ENCODE measurements at regions not wholly inside any gene's neighbourhood (a gene's known extent, or its start where the extent isn't known, plus 50 kb on each side); places are given as distances from the start of the nearest gene placed in this dataset.

DNA sequence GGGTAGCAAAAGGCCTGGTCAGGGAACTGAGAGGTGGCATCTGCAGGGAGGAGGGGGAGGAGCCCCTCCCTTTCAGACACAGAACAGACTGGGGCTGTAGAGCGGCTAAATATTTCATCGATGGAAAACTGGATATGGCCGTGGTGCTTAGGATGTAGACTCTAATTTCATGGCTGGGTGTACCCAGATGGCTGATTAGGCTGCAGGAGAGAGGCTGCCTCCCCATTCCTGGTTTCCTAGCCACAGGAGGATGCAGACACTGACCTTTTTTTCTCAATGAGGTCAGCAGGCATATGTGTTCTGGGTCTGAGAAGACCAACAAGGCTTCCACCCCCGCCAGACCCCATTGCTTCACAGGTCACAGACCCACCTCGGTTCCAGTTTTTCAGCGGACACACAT is 58.1 kb upstream of the CALM2 start:
- DNase-seq = no peak

DNA sequence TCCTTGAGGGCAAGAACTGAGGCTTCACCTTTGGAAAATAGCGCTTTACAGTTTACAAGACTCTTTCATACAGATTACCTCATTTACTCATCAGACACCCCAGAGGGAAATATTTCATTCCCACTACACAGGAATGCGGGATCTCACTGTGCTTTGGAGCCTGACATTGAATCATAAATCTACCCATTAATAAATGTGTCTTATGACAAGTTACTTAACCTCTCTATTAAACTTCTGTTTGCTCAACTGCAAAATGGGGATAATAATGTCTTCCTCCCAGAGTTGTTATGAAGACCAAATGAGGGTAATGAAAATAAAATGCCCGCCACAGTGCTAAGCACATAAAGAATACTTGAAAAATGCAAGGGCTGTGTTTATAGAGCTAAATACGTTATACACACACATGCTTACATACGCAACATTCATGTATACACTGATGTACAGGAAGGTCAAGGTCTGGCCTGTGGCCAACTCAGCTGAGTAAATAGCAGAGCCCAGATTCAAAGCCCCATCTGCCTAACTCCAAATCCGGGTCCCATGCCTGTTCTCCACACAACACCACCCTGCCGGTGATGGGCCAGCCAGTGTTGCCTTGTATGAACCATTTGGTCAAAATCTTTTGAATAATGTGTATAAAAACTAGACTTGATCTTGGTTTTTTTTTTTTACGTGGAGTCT is 56.6 kb upstream of the CALM2 start:
- DNase-seq = no peak

- DNase-seq = no peak
Measured at GRCh38 chr2:47230418-47230817, 54.1 kb upstream of the CALM2 start.

- no peak for DNase-seq
Measured at GRCh38 chr2:47227532-47228279, 51.4 kb upstream of the CALM2 start.

GRCh38 chr2:47226923-47227220 is 50.6 kb upstream of the CALM2 start:
- no peak for DNase-seq

DNA sequence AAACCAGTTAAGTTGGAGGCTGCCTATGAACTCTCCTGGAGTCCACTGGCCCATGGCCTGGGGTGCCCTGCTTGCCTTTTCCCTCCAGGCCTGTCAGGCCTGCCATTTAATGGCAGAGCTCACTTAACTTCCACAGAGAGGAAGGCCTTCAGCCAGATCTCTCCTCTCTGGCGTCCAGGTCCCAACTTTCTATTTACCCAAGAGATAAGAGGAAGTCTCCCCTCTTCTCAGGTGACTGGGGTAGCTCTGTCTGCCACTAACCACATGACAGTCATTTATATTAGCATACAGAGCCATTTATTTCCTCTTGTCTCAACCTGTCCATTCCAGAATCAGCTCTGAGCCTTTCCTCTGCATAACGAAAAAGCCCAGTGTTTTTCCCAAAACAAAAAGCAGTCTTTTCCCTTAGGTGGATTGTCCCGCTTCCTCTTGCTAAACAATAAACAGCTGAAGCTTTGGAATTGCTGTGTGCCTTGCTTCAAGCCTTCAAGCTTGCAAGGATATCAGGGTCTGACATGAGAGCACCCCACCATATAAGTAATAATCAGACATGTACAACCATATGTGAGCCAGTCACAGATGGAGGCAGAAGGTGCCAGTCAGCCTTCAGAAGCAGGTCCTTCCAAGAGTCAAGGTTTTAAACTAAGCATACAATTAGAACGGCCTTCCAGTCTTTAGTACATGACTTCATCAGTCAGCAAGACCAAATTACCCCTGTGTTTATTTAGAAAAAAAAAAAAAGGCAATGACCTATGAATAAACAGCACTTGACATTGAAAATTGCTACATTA is 50.0 kb upstream of the CALM2 start:
- DNase-seq = no peak

Measured in stimulated activated CD4-positive, alpha-beta T cell treated with anti-CD3 and anti-CD28 coated beads, Interleukin-2, amount 100 ng/mL, for 24 hours (primary cell).